NCI-H2196 treated with DMSO at 0.1 percent for 48 hours (cell line): ENCODE measurements at regions not wholly inside any gene's neighbourhood (a gene's known extent, or its start where the extent isn't known, plus 50 kb on each side); places are given as distances from the start of the nearest gene placed in this dataset.
"Not testable (repeated sequence)": the region's sequence is repeated elsewhere in the genome, so short reads cannot be mapped to it uniquely, and the experiment has no call there.

ENCODE experiments used
- DNase-seq: peaks from one replicate; lab custom pipeline; 2025; ENCODE audit not compliant: unreplicated experiment; lab: John Stamatoyannopoulos, UW

DNA sequence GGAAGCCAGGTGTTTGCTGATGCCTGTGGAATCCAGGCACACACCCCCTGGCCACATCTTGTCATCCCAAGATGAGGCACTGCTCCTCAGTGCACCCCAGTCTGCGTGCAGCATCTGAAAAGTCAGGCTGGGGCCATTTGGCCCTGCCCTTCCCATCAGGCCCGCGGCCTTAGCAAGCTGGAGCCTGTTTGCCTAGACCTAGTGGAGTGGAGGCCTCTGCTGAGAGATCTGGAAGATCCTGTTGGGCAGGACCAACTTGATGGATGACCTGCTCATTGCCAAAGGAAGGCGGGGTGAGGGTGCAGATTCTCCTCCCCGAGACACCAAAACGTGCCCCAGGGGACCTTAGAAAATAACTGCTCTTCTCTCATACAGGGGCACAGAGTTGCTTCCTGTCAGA, 220.2 kb downstream of the SHQ1 start:
- no peak for DNase-seq

DNA sequence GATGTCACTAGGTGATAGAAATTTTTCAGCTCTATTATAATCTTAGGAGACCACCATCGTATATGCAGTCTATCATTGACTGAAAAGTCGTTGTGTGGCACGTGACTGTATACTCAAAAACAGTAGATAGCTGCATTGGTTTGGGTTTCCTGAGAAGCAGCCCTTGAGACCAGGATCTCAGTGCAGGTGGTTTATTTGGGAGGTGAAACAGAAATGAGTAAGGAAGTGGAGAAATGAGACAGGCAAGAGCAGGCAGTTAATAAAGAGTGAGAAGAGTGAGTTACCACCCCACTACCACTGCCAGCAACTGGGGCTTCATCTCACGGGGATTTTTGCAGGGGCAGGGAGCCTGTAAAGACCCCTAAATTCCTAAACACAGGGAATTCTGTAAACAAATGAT, 221.0 kb downstream of the SHQ1 start:
- no peak for DNase-seq

DNA sequence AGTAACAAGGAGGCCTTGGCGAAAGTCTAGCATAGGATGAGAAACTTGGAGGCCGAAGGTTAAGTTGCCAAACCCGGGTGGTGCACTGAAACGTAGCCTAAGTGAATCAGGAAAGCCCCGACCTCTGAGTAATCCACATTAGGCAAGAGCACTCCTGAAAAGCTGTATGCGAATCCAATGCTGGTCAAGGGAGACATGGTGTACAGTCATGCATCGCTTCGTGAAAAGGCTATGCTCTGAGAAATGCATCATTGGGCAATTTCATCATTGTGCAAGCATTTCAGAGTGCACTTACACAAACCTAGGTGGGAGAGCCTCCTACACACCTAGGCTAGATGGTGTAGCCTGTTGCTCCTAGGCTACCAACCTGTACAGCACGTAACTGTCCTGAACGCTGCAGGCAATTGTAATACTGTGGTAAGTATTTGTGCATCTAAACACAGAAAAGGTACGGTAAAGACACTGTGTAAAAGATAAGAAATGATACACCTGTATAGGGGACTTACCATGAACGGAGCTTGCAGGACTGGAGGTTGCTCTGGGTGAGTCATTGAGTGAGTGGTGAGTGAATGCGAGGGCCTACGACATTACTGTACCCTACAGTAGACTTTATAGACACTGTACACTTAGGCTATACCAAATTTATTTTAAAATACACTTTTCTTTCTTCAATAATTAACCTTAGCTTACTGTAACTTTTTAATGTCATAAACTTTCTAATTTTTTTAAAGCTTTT, 222.5 kb downstream of the SHQ1 start:
- no peak for DNase-seq

DNA sequence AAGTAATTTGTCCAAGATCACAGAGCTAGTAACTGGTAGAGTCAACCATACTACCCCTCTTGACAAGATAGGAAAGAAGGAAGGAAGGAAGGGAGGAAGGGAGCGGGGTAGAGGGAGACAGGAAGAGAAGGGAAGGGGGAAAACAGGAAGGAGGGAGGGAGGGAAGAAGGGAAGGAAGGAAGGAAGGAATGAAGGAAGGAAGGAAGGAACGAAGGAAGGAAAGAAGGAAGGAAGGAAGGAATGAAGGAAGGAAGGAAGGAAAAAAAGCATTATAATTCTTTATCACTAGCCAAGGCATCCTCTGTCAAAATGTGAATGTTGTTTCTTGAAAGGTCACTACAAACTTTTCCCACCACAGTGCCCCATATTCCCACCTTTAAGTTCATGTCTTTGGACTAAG, 223.6 kb downstream of the SHQ1 start:
- DNase-seq = no peak

DNA sequence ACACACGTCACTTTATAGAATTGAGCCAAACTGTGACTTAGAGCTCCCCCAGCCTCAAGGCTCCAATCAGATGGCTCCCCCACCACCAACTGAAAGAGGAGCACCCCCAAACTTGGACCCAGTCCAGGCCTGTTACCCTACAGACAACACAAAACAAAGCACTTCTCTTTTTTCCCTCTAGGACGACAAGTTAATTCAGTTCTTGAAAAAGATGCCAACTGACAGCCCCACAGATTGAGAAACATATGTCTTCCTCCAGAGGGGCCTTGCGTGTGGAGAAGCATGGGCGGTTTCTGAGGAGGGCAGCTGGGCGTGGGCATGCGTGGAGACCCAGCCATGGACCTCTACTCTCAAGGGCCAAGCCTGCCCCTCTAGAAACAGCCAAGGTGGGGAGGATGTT, 229.5 kb downstream of the SHQ1 start:
- DNase-seq = no peak

DNA sequence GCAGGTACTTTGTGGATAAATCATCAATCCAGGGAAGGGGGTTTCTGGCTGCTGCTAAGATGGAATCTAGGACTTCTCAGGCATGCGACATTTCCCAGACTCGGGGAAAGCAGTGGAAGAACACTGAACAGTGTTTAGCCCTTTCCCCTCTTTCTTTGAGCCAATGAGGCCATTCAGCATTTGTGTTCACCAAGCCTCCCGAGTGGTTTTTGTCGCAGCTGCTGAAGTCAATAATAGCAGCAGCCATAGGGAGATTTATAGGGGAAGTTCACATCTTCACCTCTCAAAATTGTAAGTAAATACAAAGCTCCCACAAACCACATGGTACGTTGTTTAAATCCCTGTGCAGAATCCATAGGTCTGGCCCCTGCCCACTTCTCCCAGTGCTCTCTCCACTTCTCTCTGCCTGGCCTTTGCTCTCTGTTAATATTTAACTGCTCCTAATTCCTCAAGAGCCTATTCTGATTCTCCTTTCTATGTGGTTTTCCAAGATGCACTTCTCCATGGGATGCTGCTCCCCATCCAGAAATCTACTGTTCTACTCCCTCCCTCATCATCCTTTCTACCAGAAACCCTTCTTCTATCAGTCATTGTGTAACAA, 230.7 kb downstream of the SHQ1 start:
- no peak for DNase-seq

DNA sequence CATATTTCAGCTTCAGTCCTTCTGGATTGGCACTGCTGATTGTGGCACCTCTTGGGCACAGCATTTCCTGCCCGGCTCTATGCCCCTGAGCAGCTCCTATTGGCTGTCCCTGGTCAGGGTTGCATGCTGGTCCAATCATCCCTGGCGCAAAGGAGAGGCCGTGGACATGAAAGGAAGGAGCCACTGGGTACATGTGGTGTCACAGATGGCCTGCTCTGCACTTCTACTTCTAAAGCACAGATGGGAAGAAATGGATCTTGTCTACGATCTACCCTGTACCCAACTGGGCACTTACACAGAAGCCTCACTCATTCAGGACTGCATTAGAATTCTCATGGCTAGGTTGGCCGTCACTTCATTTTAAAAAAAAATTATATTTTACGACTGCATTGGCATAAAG, 232.5 kb downstream of the SHQ1 start:
- DNase-seq = no peak

DNA sequence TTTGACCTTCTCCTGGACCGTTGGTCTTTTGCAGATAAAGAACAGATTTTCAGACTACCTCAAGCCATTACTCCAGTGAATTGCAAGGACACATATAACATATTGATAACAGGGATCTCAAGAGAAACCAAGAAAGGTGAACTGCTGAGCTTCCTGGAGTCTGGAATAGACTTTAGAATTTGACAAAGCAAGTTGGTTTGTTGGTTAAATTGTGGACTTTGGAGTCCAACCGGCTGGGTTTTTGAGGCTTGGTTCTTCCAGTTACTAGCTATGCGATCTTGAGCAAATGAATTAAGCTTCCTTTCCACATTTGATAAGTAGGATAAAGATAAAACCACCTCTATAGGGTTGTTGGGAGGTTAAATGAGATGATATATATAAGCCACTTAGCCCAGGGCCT, 233.1 kb downstream of the SHQ1 start:
- no peak for DNase-seq

DNA sequence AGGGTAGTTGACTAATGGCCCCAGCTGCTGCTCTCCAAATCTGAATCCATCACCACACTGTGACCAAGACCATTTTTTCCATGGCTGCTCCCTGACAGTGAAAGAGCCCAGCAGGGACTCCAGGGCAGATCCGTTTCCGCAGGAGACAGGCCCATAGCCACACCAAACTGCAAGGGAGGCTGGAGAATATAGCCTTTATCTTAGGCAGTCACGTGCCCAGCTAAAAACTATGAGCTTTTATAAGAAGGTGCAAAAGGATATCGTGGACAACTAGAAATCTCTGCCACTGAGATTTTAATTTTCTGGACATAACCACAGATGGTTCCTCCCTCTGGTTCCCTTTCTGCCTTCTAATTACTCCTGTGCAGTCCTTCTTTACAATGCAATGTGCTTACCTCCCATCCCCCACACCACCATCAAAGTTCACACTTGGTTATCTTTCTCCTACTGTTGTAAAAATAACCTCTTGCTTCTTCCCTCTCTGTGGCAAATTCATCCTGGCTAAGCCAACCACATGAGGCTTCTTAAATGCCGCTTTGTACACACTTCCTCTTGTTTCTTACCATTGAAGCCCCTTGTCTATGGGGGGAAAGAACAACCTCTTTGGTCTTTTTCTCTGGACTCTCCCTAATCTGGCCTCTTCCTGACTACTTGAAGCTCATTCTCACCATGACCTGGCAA, 233.7 kb downstream of the SHQ1 start:
- no peak for DNase-seq

DNA sequence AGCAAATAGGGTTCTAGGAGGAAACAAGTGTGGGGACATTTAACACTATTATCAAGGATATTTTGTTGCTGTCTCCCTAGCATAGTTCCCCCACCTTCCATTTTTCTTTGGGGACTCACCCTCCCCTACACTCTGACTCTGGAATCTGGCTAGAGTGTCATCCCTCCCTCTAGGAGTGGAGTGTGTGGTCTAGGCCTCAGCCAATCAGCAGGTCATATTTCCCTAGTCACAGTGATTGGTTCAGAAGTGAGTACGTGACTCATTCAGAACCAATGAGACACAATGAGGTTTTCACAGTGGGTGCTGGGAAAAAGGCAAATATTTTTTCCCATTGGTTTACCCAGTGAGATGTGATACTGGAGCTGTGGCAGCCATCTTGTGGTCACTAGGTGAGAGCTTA, 234.4 kb downstream of the SHQ1 start:
- no peak for DNase-seq

DNA sequence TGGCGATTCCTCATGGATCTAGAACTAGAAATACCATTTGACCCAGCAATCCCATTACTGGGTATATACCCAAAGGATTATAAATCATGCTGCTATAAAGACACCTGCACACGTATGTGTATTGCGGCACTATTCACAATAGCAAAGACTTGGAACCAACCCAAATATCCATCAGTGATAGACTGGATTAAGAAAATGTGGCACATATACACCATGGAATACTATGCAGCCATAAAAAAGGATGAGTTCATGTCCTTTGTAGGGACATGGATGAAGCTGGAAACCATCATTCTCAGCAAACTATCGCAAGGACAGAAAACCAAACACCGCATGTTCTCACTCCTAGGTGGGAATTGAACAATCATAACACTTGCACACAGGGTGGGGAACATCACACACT, 239.1 kb downstream of the SHQ1 start:
- DNase-seq = not testable (repeated sequence)

DNA sequence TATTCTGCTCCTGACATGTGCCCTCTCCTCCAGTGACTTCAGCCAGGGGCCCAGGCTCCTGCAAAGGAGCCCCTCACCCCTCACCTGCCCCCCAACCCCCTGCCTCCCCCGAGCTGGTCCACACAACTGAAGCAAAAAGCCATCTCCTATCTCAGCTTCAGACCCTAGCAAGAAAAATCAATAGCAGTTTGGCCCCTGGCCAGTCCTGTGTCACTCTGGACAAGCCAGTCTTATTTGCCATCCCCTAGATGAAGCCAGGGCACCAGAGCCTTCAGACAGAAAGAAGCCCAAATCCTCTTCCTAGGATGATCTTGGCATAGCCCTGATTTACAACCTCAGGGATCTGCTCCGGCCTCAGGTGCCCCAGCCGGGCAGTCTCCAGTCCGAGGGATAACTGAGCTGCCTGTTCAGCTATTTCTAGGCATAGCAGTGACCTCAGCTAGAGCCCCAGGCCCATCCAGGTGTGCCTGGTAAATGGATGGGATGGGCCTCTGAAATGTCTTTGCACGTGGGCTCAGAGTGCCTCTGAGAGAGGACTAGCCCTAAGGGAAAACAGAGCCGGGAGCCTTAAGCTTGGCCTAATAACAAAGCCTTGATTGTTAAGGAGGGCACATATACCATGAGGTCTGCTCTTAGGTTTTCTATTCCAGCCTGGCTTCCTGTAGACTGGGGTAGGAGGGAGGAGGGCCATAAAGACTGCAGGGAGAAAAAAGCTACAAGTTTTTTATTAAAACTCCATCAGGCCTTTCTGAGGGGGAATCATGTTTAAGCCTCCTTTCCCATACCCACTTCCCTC, 242.0 kb downstream of the SHQ1 start:
- DNase-seq = no peak

DNA sequence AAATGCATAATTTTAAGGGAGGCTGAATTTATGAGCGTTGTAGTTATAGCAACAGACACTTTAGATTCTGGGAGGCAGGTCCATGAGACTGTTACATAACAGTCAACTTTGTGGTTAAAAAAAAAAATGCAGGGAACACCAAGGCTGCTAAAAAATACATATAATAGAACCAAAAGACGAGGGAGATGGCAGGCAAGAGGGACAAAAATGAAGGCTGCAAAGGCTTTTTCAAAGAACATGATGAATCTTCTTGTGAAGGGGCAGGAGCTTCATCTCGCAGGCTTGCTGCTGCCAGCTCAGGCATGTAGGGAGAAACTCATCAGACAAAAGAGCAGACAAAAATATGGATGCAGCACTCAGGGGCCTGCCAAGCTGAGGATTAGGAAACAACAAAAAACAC, 243.9 kb downstream of the SHQ1 start:
- no peak for DNase-seq

DNA sequence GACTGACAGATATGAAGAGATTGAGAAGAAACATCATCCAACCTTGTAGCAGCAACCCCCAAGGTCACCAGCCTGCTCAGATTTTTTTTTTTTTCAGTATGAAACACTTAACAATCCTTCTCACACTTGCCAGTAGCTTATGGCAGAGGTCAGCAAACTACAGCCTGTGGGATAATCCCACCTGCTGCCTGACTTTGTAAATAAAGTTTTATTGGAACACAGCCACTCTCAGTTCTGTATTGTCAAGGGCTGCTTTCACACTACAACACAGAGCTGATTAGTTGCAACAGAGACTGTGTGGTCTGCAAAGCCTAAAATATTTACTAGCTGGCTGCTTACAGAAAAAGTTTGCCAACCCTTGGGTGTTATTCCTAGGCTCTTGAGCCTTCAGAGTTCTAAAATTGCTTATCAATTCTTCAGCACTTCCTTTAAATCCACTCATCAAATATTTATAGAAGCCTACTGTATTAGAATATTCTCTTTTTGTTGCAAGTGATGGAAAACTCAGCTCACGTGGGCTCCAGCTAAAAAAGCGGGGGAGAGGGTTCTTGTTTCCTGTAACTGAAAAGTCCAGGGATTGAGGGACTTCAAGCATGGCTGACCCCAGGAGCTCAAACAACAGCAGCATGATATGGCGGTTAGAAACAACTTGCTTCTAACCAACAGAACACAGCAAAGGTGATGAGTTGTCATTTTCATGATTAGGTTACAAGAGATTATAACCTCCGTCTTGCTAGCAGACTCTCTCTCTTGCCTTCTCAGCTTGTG, 246.1 kb downstream of the SHQ1 start:
- DNase-seq = no peak

DNA sequence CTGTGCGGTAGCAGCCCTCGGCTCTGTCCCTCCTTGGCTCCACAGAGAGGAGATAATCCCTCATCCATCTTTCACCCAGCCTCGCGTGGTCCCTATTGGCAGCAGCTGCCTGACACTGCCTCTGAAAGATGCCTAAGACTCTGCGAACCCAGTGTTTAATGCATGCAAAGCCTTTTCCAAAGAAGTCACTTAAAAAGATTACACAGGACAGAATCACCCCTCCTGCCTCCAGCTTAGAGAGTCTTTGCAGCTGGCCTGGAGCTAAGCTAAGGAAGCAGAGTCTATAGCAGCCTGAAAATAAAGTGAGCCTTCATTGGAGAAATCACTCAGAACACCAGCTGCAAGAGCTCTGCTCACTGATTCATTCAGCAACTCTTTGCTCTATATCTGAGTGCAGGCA, 247.2 kb downstream of the SHQ1 start:
- DNase-seq = no peak

DNA sequence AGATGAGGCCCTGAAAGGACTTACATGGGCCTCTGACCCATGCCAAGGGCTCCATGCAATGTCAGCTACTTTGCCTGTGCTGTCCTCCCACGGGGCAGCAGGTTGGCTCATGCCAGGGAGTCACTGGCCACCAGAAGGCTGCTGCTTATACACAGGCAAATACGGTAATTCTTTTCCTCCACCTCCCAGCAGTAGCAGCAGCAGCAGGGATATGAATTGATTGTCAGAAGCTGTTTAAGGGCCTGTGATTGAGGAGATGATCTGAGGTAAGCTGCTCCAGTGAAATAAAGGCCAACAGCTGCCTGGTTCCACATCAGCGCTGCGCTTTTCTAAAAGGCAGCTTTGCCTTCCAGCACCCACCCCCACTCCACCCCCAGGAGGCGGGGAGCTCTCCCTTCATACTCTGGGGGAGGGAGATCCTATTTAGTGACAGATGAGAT, 250.5 kb downstream of the SHQ1 start:
- peak; percentile 3 for DNase-seq

DNA sequence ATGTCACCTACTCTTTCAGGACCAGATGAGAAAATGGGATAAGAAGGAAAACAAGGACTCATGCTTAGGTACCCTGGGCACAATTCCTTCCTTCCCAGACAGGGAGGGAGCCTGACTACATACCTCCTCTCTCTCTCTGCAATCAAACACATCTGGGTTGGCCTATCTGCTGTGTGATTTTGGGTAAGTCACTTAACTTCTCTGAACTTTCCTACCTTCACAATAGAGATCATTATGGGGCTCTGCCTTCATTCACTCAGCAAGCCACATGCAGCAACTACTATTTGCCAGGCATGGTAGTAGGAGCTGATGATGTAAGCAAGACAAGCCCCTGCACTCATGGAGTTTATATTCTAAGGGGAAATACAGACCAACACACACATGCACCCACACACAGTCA, 251.2 kb downstream of the SHQ1 start:
- DNase-seq = no peak

DNA sequence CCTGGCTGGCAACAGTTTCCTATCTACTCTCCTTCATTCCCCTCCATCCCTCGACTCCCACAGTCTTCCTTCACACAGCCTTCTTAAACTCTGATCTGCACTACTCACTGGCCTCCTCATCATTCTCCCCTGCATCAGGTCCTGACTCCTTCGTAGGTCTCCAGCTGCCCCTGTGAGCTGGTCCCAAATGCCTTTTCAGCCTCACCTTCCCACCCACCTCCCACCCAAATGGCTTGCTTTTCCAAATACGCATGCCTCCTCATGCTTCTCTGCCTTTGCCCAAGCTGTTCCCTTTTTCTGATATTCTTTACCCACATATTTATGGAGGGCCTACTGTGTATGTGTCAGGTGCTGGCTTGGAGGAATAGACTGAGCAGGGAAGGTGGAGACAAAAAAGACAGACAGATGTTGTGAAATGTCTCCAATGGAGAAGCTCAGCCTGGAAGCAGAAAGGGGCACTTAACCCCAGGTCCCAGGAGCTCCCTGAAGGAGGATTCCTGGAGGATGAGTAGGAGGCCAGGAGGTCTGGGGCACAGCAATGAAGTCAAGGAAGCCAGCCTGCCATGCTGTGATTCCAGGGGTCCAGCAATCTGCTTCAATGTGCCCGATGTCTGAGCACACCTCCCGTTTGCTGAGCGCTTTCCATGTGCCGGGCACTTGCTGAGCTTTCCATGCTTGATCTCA, 252.2 kb downstream of the SHQ1 start:
- no peak for DNase-seq

DNA sequence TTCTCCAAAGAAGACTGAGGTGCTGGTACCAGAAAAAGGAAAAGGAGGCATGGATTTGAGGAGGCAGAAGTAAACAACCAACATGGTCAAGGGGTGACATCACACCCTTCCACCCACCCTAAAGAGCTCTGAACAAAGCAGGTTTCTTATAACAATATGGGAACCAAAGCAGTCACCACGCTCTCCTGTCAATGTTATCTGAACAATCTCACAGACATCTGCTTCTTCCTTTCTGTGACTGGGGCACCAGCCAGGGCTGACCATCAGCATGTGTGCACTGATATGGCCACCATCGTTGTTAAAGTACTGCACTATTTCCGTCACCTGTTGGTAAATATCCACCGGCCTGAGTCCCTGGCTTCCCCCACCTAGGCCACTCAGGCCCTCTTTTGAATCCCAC, 252.9 kb downstream of the SHQ1 start:
- DNase-seq = no peak

DNA sequence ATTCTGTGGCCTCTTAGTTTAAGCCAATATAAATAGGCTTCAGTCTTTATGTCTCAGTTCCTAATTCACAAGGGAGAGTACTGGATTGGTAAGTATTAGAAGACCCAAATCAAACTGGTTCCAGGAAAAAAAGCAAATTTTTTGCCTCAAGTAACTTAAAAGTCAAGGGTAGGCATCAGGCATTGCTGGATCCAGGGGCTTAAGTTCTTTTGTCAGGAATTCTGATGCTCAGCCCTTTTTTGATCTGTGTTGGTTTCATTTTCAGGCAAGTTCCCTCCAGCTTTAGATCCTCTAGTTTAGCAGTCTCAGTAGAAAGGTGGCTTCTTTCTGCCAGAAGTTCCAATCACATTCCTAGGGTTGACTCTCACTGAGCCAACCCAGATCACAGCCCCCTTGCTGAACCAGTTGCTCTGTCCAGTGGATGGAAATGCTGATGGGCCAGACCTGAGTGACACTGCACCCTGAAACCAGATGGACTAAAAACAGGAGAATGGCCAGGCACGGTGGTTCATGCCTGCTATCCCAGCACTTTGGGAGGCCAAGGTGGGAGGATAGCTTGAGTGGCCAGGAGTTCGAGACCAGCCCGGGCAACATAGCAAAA, 253.5 kb downstream of the SHQ1 start:
- no peak for DNase-seq
